Retinal pigment epithelial cell (primary cell): ENCODE measurements at regions not wholly inside any gene's neighbourhood (a gene's known extent, or its start where the extent isn't known, plus 50 kb on each side); places are given as distances from the start of the nearest gene placed in this dataset.

Source experiments
- DNase-seq: peaks from one replicate; pipeline ENCODE4 v3.0.0-alpha.2; 2010; ENCODE audit warnings: low read depth
- H3K4me3 ChIP-seq: 2 replicates; pipeline ENCODE4 v1.5.1; 2011; ENCODE audit warnings: mild to moderate bottlenecking, low read length, control low read depth, moderate library complexity
- TF ChIP-seq, protein P1 (sequence below): conservative IDR thresholded peaks from 2 replicates; pipeline ENCODE4 v1.5.1; 2011; ENCODE audit warnings: low read depth, low read length, control low read depth, inconsistent platforms

GRCh38 chr5:51732304-51732703 is 349.1 kb downstream of the ISL1 start:
- DNase-seq, result no peak
- no peak overlapping the region for H3K4me3 ChIP-seq
- TF ChIP-seq, protein P1, sequence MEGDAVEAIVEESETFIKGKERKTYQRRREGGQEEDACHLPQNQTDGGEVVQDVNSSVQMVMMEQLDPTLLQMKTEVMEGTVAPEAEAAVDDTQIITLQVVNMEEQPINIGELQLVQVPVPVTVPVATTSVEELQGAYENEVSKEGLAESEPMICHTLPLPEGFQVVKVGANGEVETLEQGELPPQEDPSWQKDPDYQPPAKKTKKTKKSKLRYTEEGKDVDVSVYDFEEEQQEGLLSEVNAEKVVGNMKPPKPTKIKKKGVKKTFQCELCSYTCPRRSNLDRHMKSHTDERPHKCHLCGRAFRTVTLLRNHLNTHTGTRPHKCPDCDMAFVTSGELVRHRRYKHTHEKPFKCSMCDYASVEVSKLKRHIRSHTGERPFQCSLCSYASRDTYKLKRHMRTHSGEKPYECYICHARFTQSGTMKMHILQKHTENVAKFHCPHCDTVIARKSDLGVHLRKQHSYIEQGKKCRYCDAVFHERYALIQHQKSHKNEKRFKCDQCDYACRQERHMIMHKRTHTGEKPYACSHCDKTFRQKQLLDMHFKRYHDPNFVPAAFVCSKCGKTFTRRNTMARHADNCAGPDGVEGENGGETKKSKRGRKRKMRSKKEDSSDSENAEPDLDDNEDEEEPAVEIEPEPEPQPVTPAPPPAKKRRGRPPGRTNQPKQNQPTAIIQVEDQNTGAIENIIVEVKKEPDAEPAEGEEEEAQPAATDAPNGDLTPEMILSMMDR, result no peak

GRCh38 chr5:51734677-51735076 is 351.4 kb downstream of the ISL1 start:
- DNase-seq, result no peak
- no peak overlapping the region for H3K4me3 ChIP-seq
- TF ChIP-seq, protein P1, result no peak

GRCh38 chr5:51746023-51746422 is 362.8 kb downstream of the ISL1 start:
- TF ChIP-seq, protein P1, result no peak
- H3K4me3 ChIP-seq, result no peak overlapping the region
- DNase-seq, result no peak

DNA sequence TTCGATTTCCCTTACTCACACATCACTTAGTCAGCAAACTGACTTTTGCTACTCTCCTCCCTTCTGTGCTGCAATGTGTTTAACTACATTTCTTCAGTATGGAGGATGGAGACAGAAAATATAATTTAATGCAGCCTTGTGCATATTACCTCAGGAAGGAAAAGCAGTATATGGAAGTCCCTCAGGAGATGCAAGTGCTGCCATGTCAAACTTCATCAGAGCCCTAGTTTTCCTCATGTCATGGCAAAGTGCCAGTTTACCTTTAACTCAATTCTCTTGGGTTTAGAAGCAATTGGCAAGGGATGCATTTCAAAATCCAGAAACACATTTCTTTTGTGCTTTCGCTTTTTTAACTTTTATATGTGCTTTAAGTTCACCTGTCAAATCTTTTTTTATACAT is 365.4 kb downstream of the ISL1 start:
- TF ChIP-seq, protein P1, result no peak
- no peak for DNase-seq

More for the DNA sequence above, 365.4 kb downstream of the ISL1 start:
- no peak overlapping the region for H3K4me3 ChIP-seq
